ENCODE measurements at regions not wholly inside any gene's neighbourhood (a gene's known extent, or its start where the extent isn't known, plus 50 kb on each side); places are given as distances from the start of the nearest gene placed in this dataset.

- TF ChIP-seq YY1 (IDR thresholded peaks at IDR 0.05; ENCODE audit: low read depth) (no peak), TCF12 (IDR thresholded peaks at IDR 0.05; ENCODE audit: low read depth) (no peak), RAD21 (IDR thresholded peaks at IDR 0.05; ENCODE audit: low read depth) (no peak), EP300 (IDR thresholded peaks at IDR 0.05; ENCODE audit: borderline replicate concordance) (no peak), TEAD4 (IDR thresholded peaks at IDR 0.05) (no peak), MAX (IDR thresholded peaks at IDR 0.05) (no peak), TAF1 (IDR thresholded peaks at IDR 0.05; ENCODE audit: low read depth) (no peak), USF1 (IDR thresholded peaks at IDR 0.05) (no peak), CEBPB (IDR thresholded peaks at IDR 0.05) (no peak), CREB1 (IDR thresholded peaks at IDR 0.05; ENCODE audit: low read depth) (no peak), FOXM1 (IDR thresholded peaks at IDR 0.05; ENCODE audit: borderline replicate concordance, low read depth) (no peak), ZBTB7A (IDR thresholded peaks at IDR 0.05; ENCODE audit: low read depth) (no peak), REST (IDR thresholded peaks at IDR 0.05; ENCODE audit: low read depth) (no peak), EGR1 (IDR thresholded peaks at IDR 0.05) (no peak), NFIC (IDR thresholded peaks at IDR 0.05) (no peak)
Observed at GRCh38 chr10:9878383-9878782, 1139.3 kb upstream of the CELF2 start.

- TF ChIP-seq RAD21 (IDR thresholded peaks at IDR 0.05; ENCODE audit: low read depth) (no peak), TAF1 (IDR thresholded peaks at IDR 0.05; ENCODE audit: low read depth) (no peak), CEBPB (IDR thresholded peaks at IDR 0.05) (no peak), NFIC (IDR thresholded peaks at IDR 0.05) (no peak), REST (IDR thresholded peaks at IDR 0.05; ENCODE audit: low read depth) (no peak), USF1 (IDR thresholded peaks at IDR 0.05) (no peak), FOXM1 (IDR thresholded peaks at IDR 0.05; ENCODE audit: borderline replicate concordance, low read depth) (no peak), EGR1 (IDR thresholded peaks at IDR 0.05) (no peak), EP300 (IDR thresholded peaks at IDR 0.05; ENCODE audit: borderline replicate concordance) (no peak), ZBTB7A (IDR thresholded peaks at IDR 0.05; ENCODE audit: low read depth) (no peak), TCF12 (IDR thresholded peaks at IDR 0.05; ENCODE audit: low read depth) (no peak), CREB1 (IDR thresholded peaks at IDR 0.05; ENCODE audit: low read depth) (no peak), MAX (IDR thresholded peaks at IDR 0.05) (no peak), YY1 (IDR thresholded peaks at IDR 0.05; ENCODE audit: low read depth) (no peak), TEAD4 (IDR thresholded peaks at IDR 0.05) (no peak)
Observed at GRCh38 chr10:9885761-9886160, 1131.9 kb upstream of the CELF2 start.

GRCh38 chr10:9886772-9887171 lies 1130.9 kb upstream of the CELF2 start:
- no peak for TF ChIP-seq TAF1 (IDR thresholded peaks at IDR 0.05; ENCODE audit: low read depth)
- no peak for TF ChIP-seq TEAD4 (IDR thresholded peaks at IDR 0.05)
- no peak for TF ChIP-seq REST (IDR thresholded peaks at IDR 0.05; ENCODE audit: low read depth)
- no peak for TF ChIP-seq EGR1 (IDR thresholded peaks at IDR 0.05)
- TF ChIP-seq FOXM1 (IDR thresholded peaks at IDR 0.05; ENCODE audit: borderline replicate concordance, low read depth) = no peak
- TF ChIP-seq RAD21 (IDR thresholded peaks at IDR 0.05; ENCODE audit: low read depth) = no peak
- no peak for TF ChIP-seq NFIC (IDR thresholded peaks at IDR 0.05)
- TF ChIP-seq TCF12 (IDR thresholded peaks at IDR 0.05; ENCODE audit: low read depth) = no peak
- no peak for TF ChIP-seq MAX (IDR thresholded peaks at IDR 0.05)
- TF ChIP-seq USF1 (IDR thresholded peaks at IDR 0.05) = no peak
- TF ChIP-seq ZBTB7A (IDR thresholded peaks at IDR 0.05; ENCODE audit: low read depth) = no peak
- no peak for TF ChIP-seq CREB1 (IDR thresholded peaks at IDR 0.05; ENCODE audit: low read depth)
- no peak for TF ChIP-seq EP300 (IDR thresholded peaks at IDR 0.05; ENCODE audit: borderline replicate concordance)
- TF ChIP-seq CEBPB (IDR thresholded peaks at IDR 0.05) = no peak
- TF ChIP-seq YY1 (IDR thresholded peaks at IDR 0.05; ENCODE audit: low read depth) = no peak
